ENCODE measurements at regions not wholly inside any gene's neighbourhood (a gene's known extent, or its start where the extent isn't known, plus 50 kb on each side); places are given as distances from the start of the nearest gene placed in this dataset.
A peak's percentile ranks its signal among the peaks of the same experiment; 100 is the strongest.

DNA sequence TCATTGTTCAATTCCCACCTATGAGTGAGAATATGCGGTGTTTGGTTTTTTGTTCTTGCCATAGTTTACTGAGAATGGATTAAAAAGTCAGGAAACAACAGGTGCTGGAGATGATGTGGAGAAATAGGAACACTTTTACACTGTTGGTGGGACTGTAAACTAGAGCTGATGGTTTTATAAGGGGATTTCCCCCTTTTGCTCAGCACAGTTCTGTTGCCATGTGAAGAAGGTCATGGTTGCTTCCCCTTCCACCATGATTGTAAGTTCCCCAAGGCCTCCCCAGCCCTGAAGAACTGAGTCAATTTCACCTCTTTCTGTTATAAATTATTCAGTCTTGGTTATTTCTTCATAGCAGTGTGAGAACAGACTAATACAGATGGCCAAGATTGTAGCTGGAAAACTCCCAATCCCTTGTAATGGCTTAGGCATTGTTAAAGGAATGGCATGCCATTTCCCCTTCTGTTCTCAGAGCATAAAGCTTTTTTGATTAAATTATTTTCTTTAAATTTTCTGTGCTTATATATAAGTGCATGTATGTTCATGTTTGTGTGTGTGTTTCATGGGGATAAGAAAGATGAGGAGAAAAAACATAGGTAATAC is 144.8 kb downstream of the BACH1 start:
- no peak for DNase-seq

DNA sequence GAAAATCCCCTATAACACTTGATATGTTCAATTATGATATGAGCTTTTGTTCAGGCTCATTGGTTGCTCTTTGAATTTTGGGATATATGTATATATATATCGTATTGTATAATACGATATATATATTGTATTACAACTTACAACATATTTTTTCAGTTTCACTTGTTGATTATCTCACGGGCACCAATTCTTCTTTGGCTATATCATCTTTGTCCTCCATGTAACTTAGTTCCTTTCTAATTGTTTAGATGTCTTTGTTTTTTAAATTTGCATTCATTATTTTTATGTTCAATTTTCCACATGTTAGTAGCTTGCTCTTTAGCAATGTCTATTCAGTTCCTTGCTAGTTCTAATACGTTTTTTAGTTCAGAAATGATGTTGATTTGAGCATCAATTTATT is 150.0 kb downstream of the BACH1 start:
- DNase-seq, result no peak

DNA sequence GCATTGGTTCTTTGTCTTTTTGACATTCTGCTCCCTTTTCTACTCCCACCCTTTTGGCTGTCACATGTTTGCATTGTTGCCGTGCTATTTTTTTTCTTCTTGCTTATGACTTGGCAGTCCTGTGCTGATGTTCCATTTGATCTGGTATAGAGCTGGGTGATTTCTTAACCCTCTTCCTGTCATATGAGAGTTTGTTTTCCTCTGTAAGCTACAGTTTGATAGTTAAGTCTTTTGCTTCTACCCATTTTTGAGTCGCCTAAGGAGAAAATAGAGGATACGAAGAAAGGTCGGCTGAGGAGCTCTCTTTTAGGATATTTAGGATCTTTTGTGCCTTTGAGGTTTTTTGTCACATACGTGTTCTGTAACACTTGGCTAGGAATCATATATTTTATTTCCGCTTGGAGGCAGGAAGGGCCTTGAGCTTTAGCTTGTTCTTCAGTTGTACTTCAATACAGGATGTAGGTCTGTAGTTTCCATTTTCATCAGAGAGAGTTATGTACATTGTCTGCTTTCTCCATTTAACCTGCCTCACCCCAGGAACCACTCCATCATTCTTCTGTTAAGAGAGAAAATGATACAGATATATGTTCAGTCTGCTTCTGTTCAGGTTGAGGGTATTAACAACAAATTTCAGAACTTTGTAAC is 150.7 kb downstream of the BACH1 start:
- peak in 4 of 6 experiments; percentile 14 to 85 (median 78) for DNase-seq

DNA sequence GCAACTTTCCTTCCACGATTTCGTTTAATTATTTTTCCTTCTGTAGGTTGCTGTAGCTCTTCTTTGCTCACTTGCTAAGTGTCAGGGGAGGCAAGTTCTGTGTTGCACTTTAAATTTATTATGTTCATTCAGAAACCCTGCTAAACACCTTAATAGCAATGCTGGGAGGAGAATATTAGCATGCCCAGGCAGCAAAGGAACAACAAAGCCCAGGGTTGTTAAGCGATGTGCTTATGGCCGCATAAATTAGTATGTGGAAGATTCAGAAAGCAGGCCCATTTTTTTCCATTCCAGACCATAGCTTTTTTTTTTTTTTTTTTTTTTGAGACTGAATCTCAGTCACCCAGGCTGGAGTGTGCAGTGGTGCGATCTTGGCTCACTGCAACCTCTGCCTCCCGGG is 151.3 kb downstream of the BACH1 start:
- peak in 1 of 6 experiments; percentile 19 for DNase-seq

DNA sequence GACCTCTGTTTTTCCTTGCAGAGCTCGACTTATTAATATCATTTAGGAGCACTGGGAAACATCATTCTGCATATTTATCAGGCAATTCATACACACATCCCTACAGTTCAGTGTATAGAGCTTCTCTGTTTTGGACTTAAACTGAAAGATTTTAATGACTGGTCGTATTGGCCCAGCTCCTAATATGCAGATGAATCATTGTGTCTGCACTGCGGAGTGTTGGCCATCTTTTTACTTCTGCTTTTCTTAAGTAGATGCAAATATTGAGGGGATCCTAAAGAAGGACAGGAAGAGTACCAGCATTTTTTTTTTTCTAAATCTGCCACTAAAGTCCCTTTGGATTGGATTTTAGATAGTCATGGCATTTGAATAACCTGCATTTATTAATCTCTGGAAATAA is 154.8 kb downstream of the BACH1 start:
- no peak for DNase-seq

DNA sequence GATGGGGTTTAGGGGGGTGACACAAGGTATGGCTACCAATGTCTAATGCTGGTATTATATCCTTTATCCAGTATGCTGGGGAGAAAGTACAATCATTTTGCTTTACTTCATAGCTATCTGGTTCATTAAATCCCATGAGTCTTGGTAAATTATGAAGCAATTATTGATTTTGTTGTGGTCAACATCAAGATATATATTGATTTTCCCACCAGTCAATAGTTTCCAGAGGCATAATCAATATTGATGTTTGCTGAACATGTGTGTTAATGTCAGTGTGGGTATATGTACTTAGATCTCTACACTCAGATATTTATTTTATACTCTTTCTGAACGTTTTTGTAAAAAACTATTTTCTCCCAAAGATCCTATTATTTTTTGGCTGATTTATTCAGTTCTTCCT is 155.5 kb downstream of the BACH1 start:
- DNase-seq, result no peak

DNA sequence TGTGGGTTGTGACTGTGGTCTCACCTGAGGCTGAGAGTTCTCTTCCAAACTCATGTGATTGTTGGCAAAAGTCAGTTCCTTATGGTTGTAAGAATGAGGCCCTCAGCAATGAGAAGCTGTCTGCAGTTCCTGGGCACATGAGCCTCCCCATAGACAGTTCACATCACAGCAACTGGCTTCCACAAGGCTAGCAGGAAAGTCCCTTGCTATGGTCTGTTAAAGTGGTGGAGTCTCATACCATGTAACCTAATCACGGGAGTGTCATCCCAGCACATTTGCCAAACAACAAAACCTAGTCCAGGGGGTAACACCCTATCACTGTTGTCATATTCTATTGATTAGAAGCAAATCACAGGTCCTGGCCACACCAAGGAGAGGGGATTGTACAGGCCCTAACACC is 163.8 kb downstream of the BACH1 start:
- no peak for DNase-seq

DNA sequence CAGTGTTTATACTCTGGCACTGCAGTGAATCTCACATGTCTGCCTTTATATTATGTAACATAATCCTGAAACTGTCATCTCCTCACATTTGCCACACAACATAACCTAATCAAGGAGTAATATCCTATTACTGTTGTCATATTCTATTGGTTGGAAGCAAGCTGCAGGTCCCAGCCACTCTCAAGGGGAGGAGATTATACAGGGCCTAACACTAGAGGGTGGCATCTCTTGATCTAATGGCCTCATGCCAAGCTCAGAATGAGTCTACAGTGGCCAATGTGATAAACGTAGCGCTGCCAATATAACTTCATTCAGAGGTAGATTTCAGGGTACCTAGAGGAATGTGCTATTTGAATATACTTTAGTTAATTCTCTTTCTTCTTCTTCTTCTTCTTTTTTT is 166.8 kb downstream of the BACH1 start:
- no peak for DNase-seq

DNA sequence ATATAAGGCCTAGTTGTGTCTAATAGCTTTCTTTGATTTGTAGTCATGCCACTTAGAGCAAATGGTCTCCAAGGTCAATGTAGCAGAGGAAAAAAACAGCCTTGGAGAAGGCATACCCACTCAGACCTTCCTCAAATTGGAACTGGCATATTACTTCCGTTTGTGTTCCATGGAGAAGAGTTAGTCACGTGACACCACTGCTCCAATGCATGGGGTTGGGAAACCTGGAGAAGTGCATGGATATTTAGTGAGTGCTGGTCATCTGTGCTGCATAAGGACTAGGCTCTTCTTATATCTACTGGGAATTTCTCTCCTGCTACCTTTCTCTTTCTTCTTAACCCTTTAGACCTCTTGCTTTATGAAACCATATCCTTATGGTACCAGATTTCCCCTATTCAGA is 167.8 kb downstream of the BACH1 start:
- no peak for DNase-seq

DNA sequence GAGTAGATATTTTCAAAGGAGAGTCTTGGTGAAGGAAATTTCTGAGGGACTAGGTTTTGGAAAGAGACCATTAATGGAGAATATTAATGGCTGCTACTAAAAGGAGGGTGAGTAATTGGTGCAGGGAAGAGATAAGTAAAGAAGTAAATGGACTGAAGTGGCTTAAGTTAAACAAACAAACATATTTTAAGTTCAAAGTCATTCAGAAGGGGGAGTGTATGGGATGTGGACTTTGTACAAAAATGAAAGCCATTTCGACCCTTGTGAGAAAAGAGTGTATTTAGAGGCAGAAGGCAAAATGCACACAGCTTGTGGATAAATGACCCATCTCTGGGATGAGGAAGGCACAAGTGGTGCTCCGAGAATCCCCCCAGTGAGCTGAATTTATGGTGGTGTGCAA is 171.7 kb downstream of the BACH1 start:
- no peak for DNase-seq

DNA sequence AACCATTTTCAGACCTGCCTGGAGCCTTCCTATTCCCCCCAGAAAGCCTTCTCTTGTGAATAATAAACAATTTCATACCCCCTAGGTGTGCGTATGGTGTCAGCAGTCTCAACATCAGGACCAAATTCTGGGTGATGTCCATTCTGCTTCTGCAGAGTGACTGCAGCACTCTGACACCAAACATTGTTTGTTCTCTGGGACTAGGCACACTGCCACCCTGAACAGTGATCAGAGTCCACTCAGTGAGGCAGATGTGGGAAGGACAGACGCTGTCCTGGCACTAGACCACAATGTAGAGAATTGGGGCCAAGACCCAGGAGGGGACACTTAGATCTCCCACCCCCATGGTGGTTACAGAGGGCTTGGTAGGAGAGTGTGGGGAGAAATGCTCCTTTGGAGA is 175.1 kb downstream of the BACH1 start:
- DNase-seq, result no peak

DNA sequence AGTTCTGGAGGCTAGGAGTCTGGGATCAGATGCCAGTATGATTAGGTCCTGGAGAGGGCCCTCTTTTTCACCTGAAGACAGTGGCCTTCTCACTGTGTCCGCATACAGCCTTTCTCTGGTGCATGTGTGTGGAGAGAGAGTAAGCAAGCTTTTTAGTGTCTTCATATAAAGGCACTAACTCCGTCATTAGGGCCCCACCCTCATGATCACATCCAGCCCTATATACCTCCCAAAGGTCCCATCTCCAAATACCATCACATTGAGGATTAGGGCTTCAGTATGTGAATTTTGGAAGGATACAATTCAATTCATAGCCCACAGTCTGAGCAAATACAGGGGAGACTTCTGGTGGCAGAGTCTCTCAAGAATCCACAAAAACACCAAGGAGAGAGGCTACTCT is 176.6 kb downstream of the BACH1 start:
- no peak for DNase-seq

DNA sequence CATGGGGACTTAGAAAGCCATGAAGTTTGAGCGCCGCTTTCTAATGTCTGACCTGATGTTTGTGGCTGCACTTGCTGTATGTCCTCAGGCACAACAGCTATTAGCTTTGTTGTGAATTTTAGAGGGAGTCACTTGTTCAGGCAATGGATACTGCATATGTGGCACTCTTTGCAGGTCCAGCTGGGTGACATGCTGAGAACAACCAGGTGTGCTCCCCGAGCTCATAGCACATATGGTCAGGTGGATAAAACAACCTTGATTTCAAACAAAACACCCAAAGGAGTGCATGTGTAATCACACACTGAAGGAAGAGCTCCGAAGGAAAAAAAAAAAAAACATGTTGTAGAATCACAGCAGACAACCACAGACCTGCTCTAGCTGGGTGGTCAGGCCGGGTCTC is 178.6 kb downstream of the BACH1 start:
- no peak for DNase-seq

DNA sequence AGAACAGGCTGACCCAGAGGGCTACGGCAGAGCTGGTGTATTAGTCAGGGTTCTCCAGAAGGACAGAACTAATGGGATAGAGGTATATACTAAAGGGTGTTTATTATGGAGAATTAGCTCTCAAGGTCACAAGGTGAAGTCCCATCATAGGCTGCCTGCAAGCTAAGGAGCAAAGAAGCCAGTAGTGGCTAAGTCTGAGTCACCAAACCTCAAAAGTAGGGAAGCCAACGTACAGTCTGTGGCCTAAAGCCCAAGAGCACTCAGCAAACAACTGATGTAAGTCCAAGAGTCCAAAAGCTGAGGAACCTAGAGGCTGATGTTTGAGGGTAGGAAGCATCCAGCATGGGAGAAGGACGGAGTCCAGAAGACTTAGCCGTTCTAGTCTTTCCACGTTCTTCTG is 179.2 kb downstream of the BACH1 start:
- DNase-seq, result no peak

DNA sequence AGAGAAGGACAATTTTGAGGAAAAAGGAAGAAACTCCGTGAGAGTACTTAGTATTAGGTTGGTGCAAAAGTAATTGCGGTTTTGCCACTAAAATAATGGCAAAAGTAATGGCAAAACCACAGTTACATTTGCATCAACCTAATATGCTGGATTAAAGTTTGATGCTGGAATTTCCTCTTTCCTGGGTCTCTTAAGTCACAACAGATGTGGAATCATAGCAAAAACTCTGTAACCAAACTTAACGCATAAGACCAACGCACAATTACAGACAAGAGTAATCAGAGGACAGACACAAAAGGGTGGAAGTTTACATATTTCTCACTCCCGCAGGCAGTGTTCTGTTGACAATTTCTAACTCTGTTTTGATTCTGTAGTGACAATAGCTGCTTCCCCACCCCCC is 182.4 kb downstream of the BACH1 start:
- DNase-seq, result no peak

DNA sequence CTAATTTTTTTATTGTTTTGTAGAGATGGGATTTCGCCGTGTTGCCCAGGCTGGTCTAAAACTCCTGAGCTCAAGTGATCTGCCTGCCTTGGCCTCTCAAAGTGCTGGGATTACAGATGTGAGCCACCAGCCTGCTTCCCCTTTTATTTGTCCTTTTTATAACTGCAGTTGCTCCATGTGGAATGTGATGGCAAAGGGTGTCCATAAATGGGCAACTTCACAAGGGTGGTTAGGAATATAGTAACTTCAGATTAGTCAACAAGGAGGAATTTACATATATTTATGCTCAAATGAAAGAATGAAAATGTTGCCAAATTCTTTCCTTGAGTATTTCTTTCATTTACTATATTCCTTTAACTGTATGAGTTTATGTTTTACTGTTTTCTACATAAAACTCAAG is 182.9 kb downstream of the BACH1 start:
- DNase-seq, result no peak

DNA sequence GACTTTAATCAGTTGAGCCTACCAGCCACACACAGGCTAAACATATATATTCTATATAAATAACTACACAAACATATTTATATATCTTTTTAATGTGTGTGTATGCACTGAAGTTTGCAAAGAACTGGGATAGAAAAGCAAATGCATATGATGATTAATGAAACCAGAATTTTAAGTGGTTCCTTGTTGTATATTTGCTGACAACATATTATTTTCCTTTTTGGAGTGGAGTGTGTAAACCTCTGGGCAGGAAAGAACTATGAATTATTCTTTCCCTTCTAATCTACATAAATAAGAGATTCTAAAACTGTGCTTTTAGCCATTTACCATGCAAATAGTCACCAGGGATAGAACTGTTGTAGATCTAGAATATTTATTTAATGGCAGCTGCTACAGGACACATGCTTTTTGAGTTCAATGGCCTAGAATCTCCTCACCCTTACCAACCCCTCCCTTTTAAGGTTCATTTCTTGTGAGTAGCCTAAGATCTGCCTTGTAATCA is 187.6 kb downstream of the BACH1 start:
- no peak for DNase-seq
